ENCODE measurements at regions not wholly inside any gene's neighbourhood (a gene's known extent, or its start where the extent isn't known, plus 50 kb on each side); places are given as distances from the start of the nearest gene placed in this dataset.
"Not testable (repeated sequence)": the region's sequence is repeated elsewhere in the genome, so short reads cannot be mapped to it uniquely, and the experiment has no call there.

GRCh38 chr2:65607662-65608305, 175.4 kb upstream of the SPRED2 start:
- H3K27me3 ChIP-seq: no peaks in the 10 kb centered on the region
- intact Hi-C loops (cut with DNase I): no loop called here
- H3K36me3 ChIP-seq: no peaks in the 10 kb centered on the region
- no peak overlapping the region for H3K4me3 ChIP-seq
- peaks cover 8 to 45% of the 10 kb centered on the region in 2 donors for H3K4me1 ChIP-seq
- peak overlapping the region; percentile 78 to 82 for H3K27ac ChIP-seq
- TF ChIP-seq CTCF (IDR thresholded peaks at IDR 0.05): no peak
- no peak for DNase-seq (ENCODE audit: low spot score in 2 of 2)
- no peaks in the 10 kb centered on the region for H3K9me3 ChIP-seq

- Histone ChIP-seq H3K9me3 (no peaks in the 10 kb centered on the region), H3K36me3 (no peaks in the 10 kb centered on the region), H3K27ac (peak overlapping the region; percentile 75 to 76), H3K4me1 (peaks cover 8 to 44% of the 10 kb centered on the region in 2 donors), H3K4me3 (no peak overlapping the region), H3K27me3 (no peaks in the 10 kb centered on the region)
- TF ChIP-seq CTCF (IDR thresholded peaks at IDR 0.05): no peak
- DNase-seq (ENCODE audit: low spot score in 2 of 2): no peak
- intact Hi-C loops (cut with DNase I): loop anchor here (2.0 kb wide), 1 partner anchor 29 kb away; no protein-coding TSS in a partner anchor
Measured at GRCh38 chr2:65605743-65606058, 173.3 kb upstream of the SPRED2 start.

- H3K27ac ChIP-seq: peak overlapping the region; percentile 75 to 76
- peaks cover 8 to 44% of the 10 kb centered on the region in 2 donors for H3K4me1 ChIP-seq
- H3K27me3 ChIP-seq: no peaks in the 10 kb centered on the region
- peak in 1 of 2 donors; percentile 71 for DNase-seq (ENCODE audit: low spot score in 2 of 2)
- H3K4me3 ChIP-seq: no peak overlapping the region
- no peaks in the 10 kb centered on the region for H3K9me3 ChIP-seq
- intact Hi-C loops (cut with DNase I): loop anchor here (2.0 kb wide), 1 partner anchor 28 kb away; no protein-coding TSS in a partner anchor
- TF ChIP-seq CTCF (IDR thresholded peaks at IDR 0.05): no peak
- H3K36me3 ChIP-seq: no peaks in the 10 kb centered on the region
Measured at GRCh38 chr2:65605058-65605742, 172.8 kb upstream of the SPRED2 start.

- DNase-seq (ENCODE audit: low spot score in 2 of 2): no peak
Measured at GRCh38 chr2:65604246-65604645, 171.8 kb upstream of the SPRED2 start.

GRCh38 chr2:65602603-65603235, 170.3 kb upstream of the SPRED2 start:
- Histone ChIP-seq H3K27me3 (no peaks in the 10 kb centered on the region), H3K36me3 (no peaks in the 10 kb centered on the region), H3K27ac (no peak overlapping the region), H3K4me3 (no peak overlapping the region), H3K4me1 (peaks cover 8 to 34% of the 10 kb centered on the region in 2 donors), H3K9me3 (no peaks in the 10 kb centered on the region)
- DNase-seq (ENCODE audit: low spot score in 2 of 2): no peak
- no peak for TF ChIP-seq CTCF (IDR thresholded peaks at IDR 0.05)
- intact Hi-C loops (cut with DNase I): no loop called here

More at GRCh38 chr2:65604246-65604645, 171.8 kb upstream of the SPRED2 start:
- Histone ChIP-seq H3K4me3 (no peak overlapping the region), H3K27me3 (no peaks in the 10 kb centered on the region), H3K36me3 (no peaks in the 10 kb centered on the region), H3K4me1 (peaks cover 8 to 44% of the 10 kb centered on the region in 2 donors), H3K9me3 (no peaks in the 10 kb centered on the region), H3K27ac (peak overlapping the region; percentile 75 to 76)
- no peak for TF ChIP-seq CTCF (IDR thresholded peaks at IDR 0.05)
- intact Hi-C loops (cut with DNase I): loop anchor here (2.0 kb wide), 1 partner anchor 27 kb away; no protein-coding TSS in a partner anchor

- H3K4me1 ChIP-seq: peaks cover 7 to 29% of the 10 kb centered on the region in 2 donors
- H3K27ac ChIP-seq; DNase-seq (ENCODE audit: low spot score in 2 of 2); H3K36me3 ChIP-seq; H3K9me3 ChIP-seq; intact Hi-C loops (cut with DNase I); H3K27me3 ChIP-seq; H3K4me3 ChIP-seq: not testable (repeated sequence)
Measured at GRCh38 chr2:65600871-65601270, 168.5 kb upstream of the SPRED2 start.

- peaks cover 4 to 24% of the 10 kb centered on the region in 2 donors for H3K4me1 ChIP-seq
- H3K4me3 ChIP-seq; H3K36me3 ChIP-seq; intact Hi-C loops (cut with DNase I); H3K27me3 ChIP-seq; DNase-seq (ENCODE audit: low spot score in 2 of 2); H3K27ac ChIP-seq; H3K9me3 ChIP-seq: not testable (repeated sequence)
Measured at GRCh38 chr2:65600351-65600750, 168.0 kb upstream of the SPRED2 start.

Measured in ascending aorta (tissue), 2 donors.